ENCODE measurements at regions not wholly inside any gene's neighbourhood (a gene's known extent, or its start where the extent isn't known, plus 50 kb on each side); places are given as distances from the start of the nearest gene placed in this dataset.
"Not testable (repeated sequence)": the region's sequence is repeated elsewhere in the genome, so short reads cannot be mapped to it uniquely, and the experiment has no call there.

GRCh38 chr15:38614621-38615020 lies 50.0 kb upstream of the RASGRP1 start:
- DNase-seq (ENCODE audit: low read depth in 2 of 2): no peak

DNA sequence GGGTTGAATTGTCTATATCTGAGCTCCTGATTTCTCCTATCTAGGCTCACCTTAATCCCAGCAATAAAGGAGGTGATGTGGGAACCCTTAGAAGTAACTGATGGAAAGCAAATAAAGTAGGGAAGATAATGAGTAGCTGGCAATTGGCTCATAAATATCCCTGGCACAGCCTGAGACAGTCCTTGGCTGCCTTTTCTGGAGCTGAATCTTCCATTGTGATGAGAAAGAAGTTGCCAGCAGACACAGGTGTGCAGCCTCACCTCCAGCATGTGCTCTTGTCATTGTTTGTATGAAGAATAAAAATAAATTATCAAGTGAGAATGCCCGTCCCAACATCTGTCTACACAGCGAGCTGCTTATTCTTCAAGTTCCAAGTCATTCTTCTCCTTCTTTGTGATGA lies 53.2 kb upstream of the RASGRP1 start:
- DNase-seq (ENCODE audit: low read depth in 2 of 2): no peak

DNA sequence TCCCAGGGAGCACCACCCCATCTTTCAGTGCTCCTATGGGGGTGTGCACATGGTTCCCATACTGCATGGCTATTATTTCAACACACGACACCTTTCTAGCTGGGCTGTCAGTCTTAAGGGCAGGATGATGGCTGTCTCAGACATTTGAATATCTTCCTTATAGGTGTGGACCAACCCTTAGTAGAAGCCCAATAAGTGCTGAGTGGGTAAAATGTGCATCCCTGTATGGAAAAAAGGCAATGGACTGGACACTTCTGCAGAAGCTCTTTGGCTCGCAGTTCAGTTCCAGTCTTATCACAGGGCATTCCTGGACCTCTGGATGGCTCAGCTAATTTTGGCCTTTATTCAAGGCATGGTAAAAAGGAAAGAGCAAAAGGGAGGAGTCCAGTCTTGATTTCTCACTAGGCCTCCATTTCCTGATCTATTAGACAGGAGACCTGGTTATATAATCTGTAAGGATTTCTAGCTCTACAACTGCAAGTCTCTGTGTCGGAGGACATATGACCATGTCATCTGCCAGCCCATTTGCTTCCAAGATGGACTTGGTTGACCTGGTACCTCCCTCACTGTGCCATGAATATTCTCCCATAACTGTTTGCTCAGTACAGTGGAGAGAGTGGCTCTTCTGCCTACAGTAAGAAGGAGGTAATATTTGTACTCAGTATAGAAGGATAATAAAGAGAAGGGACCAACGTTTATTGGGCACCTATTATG lies 53.8 kb upstream of the RASGRP1 start:
- DNase-seq (ENCODE audit: low read depth in 2 of 2): no peak

GRCh38 chr15:38620098-38620497 lies 55.5 kb upstream of the RASGRP1 start:
- no peak for DNase-seq (ENCODE audit: low read depth in 2 of 2)

- DNase-seq (ENCODE audit: low read depth in 2 of 2): no peak
Measured at GRCh38 chr15:38620851-38621594, 56.4 kb upstream of the RASGRP1 start.

DNA sequence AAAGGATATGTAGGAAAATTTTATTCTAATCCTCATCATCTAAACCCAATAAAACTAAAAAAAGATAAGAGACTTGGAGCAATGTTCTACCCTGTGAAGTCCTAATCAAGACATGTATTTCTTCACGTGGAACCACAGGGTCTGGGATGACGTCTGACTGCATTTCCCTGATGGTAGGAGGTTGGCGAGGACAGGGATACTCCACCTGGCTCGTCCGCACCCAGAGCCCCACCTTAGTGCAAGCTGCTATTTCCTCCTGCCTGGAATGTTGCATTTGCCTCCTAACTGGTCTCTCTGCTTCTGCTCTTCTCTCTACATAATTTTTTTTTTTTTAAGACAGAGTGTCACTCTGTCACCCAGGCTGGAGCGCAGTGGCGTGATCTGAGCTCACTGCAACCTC lies 57.7 kb upstream of the RASGRP1 start:
- no peak for DNase-seq (ENCODE audit: low read depth in 2 of 2)

GRCh38 chr15:38622908-38623307 lies 58.3 kb upstream of the RASGRP1 start:
- DNase-seq (ENCODE audit: low read depth in 2 of 2): no peak

GRCh38 chr15:38623744-38624143 lies 59.1 kb upstream of the RASGRP1 start:
- DNase-seq (ENCODE audit: low read depth in 2 of 2): no peak

DNA sequence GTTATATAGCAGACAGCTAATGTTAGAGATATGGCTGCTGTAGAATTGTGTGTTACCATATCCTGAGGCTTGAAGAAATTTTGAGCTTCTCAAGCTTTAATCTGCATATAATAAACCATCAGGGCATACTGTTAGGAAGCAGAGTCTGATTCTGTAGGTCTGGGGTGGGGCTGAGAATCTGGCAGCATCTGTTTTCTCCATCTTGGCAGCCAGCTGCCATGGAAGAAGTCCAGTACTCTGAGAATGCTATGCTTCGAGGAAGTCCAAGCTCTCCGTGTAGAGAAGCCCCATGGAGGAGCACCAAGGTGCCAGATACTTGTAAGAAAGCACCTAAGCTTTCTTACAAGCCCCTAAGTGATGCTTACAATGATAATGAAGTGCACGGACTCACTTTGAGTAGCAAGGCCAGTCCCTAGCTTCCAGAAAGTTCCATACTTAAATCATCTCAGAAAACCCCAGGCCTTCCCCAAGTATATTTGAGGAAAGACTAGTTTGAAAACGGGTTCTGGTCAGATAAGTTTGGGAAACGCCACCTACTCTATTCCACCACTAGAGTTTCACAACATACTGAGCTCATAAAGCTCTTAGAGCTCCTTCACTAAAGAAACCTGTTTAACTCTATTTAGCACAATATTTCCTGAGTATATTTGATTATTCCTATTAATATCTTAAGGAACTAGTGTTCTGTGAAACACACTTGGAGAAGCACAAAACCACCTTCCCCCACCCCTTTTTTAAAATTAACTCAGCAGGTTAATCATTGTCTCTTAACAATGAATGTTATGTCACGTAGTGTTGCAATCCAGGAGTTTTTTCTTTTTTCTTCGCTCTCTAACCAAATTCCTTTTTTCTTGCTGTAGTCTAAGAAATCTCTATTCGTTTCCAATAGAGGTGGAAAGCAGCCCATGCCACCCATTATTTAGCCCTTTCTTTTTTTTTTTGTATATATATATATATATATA lies 59.9 kb upstream of the RASGRP1 start:
- DNase-seq (ENCODE audit: low read depth in 2 of 2): no peak

DNA sequence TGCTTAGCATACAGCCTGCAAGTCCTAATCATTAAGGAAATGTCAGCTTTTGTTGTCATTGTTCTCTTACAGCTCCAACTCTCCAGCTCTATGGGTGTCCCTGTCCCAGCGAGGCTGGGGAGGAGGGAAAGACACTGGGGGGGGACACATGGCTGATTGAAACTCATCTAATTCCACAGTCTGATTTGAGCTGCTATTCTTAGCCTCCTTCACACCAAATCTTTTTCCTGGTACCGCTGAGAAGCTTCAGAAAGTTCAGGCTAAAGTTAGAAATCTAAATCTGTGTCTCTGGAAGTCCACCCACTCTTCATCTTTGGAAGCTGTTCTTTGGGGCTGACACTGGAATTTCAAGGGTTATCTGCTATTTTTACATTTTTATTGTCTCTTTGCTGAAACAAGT lies 61.3 kb upstream of the RASGRP1 start:
- DNase-seq (ENCODE audit: low read depth in 2 of 2): no peak

DNA sequence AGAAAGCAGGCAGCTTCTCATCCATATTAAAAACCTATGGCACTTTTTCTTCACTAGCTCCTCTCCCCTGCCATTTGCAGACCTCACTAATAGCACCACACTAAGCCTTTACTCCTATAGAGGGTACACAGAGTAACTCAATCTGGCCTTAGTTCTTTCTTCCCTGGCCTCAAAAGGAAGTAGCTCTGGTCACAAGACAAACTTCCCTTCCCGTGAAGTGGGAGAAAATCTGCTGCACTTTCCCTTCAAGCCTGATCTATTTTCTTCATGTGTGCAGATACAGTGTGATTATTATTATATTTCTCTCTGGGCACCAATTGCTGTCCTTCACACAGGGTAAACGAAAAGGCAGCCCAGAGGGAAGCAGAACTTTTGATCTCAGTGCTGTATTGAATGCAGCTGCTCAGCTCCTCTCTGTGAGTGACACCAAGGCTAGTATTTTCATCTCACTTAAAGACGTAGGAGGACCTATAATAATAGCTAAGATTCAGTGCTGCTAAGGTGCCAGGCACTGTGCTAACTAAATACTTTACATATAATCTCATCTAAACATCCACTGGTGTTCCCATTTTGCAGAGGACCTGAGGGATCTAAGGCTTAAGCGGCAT lies 61.9 kb upstream of the RASGRP1 start:
- no peak for DNase-seq (ENCODE audit: low read depth in 2 of 2)

GRCh38 chr15:38627689-38628277 lies 63.2 kb upstream of the RASGRP1 start:
- DNase-seq (ENCODE audit: low read depth in 2 of 2): no peak

- DNase-seq (ENCODE audit: low read depth in 2 of 2): no peak
Measured at GRCh38 chr15:38631119-38632075, 66.8 kb upstream of the RASGRP1 start.

DNA sequence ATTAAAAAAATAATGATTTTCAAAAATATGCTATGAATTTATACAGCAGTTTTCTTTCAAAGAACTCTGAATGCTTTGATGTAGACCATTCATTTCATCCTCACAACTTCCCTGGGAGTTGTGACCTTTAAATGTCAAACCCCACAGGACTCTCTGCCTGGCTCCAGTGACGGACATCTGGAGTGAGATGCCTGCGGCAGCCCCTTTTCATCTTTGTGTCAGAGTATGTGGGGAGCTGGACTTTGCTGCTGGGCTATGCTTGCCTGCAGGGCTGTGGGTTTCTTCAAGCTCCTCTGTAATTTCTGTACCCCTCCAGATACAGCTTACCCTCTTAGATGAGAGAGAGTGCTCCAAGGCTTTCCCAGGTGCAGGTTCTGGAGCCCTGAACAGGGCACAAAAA lies 70.6 kb upstream of the RASGRP1 start:
- no peak for DNase-seq (ENCODE audit: low read depth in 2 of 2)

DNA sequence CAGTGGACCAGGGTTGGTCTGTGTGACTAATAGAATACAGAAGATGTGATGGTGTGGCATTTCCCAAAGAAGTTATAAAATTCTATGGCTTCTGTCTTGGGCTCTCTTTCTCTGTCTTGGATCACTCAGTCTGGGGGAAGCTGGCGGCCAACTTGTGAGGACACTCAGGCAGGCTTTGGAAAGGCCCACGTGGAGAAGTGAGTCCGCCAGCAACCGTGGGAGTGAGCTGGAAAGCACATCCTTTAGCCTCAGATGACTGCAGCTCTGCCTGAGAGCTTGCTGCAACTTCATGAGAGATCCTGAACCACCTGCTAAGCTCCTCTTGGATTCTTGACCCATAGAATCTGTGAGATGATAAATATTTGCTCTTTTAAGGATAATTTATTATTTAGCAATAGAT lies 72.0 kb upstream of the RASGRP1 start:
- no peak for DNase-seq (ENCODE audit: low read depth in 2 of 2)

GRCh38 chr15:38638126-38638525 lies 73.5 kb upstream of the RASGRP1 start:
- DNase-seq (ENCODE audit: low read depth in 2 of 2): no peak

DNA sequence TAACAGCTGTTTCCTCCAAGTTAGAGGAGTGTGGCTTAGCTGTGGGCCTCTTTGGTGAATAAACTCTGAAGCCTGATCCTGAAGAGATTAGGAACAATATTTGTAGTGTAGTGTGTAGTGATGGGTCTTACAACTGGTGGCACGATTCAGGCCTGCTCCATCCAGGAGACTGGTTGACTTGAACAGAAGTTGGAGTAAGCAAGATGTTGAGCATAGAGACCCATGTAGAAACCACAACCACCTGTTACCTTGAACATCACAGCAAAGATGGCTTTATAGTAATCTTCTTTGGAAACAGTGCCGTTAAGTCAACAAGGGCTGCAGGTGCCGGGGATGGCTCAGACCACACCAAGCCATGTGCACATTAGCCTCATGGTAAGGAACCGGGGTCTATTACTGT lies 74.2 kb upstream of the RASGRP1 start:
- DNase-seq (ENCODE audit: low read depth in 2 of 2): no peak

DNA sequence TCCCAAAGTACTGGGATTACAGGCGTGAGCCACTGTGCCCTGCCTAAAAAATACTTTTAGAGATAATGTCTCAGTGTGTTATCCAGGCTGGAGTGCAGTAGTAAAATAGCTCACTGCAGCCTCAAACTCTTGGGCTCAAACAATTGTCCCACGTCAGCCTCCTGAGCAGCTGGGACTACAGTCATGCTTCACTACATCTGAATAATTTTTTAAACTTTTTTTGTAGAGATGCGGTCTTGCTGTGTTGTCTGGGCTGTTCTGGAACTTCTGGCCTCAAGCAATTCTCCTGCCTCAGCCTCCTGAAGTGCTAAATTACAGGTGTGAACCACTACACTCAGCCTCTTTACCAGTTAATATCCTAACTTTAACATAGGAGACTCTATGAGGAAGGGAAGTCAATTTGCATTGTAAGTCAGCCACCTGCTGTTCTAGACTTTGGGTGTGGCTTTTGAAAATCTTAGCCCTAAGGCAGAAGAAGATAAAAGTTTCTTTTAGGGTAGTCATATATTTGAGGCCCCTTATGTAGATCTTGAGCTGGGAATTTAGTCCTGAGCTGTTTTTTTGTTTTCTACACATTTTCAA lies 78.2 kb upstream of the RASGRP1 start:
- DNase-seq (ENCODE audit: low read depth in 2 of 2): no peak

DNA sequence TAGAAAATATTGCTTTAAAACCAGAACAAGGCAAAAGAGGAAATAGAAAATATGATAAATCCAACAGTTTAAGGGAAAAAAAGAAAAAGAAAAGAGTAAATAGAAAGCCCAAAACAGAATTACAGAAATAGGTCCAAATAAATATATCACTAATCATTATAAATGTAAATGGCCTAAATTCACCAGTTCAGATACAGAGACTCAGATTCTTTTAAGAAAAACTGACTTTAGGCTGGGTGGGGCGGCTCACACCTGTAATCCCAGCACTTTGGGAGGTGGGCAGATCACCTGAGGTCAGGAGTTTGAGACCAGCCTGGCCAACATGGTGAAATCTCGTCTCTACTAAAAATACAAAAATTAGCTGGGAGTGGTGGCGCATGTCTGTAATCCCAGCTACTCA lies 79.7 kb upstream of the RASGRP1 start:
- not testable (repeated sequence) for DNase-seq (ENCODE audit: low read depth in 2 of 2)

- DNase-seq (ENCODE audit: low read depth in 2 of 2): no peak
Measured at GRCh38 chr15:38646716-38647115, 82.1 kb upstream of the RASGRP1 start.

Measured in dermis microvascular lymphatic vessel endothelial cell (primary cell).